Gastrocnemius medialis (tissue), 4 donors: ENCODE measurements at regions not wholly inside any gene's neighbourhood (a gene's known extent, or its start where the extent isn't known, plus 50 kb on each side); places are given as distances from the start of the nearest gene placed in this dataset.
"Not testable (repeated sequence)": the region's sequence is repeated elsewhere in the genome, so short reads cannot be mapped to it uniquely, and the experiment has no call there.

ENCODE experiments used
- ATAC-seq, 2 donors: fragments of 150-250 bp; one replicate each; pipeline ENCODE4 v1.9.1; 2016
- DNase-seq, 2 donors: peaks; one replicate each; pipeline ENCODE4 v3.0.0-alpha.2; 2019
- H3K27ac ChIP-seq, 4 donors: fragments of 200-600 bp; sonication (generic); 1 replicate in 1 of 4; 2 replicates in 3 of 4; pipeline ENCODE4 v1.5.1; 2016 to 2018; ENCODE audit warnings: mild to moderate bottlenecking in 2 of 4, moderate library complexity in 1 of 4
- H3K27me3 ChIP-seq, 3 donors: fragments of 200-600 bp; sonication (generic) in 2 of 3; 1 replicate in 1 of 3; 2 replicates in 2 of 3; pipeline versions ENCODE4 v1.5.1 to v1.6.0; 2016 to 2019; ENCODE audit warnings: mild to moderate bottlenecking in 1 of 3, moderate library complexity in 1 of 3
- H3K36me3 ChIP-seq, 2 donors: fragments of 200-600 bp; sonication (generic) in 1 of 2; one replicate each; pipeline ENCODE4 v1.5.1; 2017 to 2018
- H3K4me1 ChIP-seq, 2 donors: fragments of 200-600 bp; sonication (generic) in 1 of 2; one replicate each; pipeline ENCODE4 v1.5.1; 2016 to 2017; ENCODE audit warnings: mild to moderate bottlenecking in 2 of 2
- H3K4me3 ChIP-seq, 4 donors: fragments of 200-600 bp; sonication (generic) in 3 of 4; 1 replicate in 1 of 4; 2 replicates in 3 of 4; pipeline ENCODE4 v1.5.1; 2016 to 2019; ENCODE audit warnings: mild to moderate bottlenecking in 2 of 4
- H3K9me3 ChIP-seq, 3 donors: fragments of 200-600 bp; sonication (generic) in 2 of 3; 1 replicate in 1 of 3; 2 replicates in 2 of 3; pipeline ENCODE4 v1.5.1; 2016 to 2019
- CTCF ChIP-seq, 5 experiments: fragments of 450-650 bp in 3 of 5; fragments of 200-600 bp in 2 of 5; sonication (generic) in 2 of 5; IDR thresholded peaks in 4 of 5; conservative IDR thresholded peaks in 1 of 5; 1 replicate in 4 of 5; 2 replicates in 1 of 5; pipeline ENCODE4 v1.5.1; 2016 to 2019; ENCODE audit warnings: antibody characterized with exemption in 5 of 5, mild to moderate bottlenecking in 3 of 5, moderate library complexity in 3 of 5
- POLR2A ChIP-seq, 2 donors: fragments of 450-650 bp; IDR thresholded peaks; one replicate each; pipeline ENCODE4 v1.6.1; 2017; ENCODE audit warnings: antibody characterized with exemption in 2 of 2, mild to moderate bottlenecking in 2 of 2, moderate library complexity in 2 of 2
- in situ Hi-C, 4 donors: fragments of 200-750 bp; cut with MboI; loops; one replicate each; pipeline versions ENCODE4 v1.15.0 to v1.8.0; 2017; ENCODE audit warnings: low sequenced_read_pairs in 4 of 4
- intact Hi-C: fragments of 100-400 bp; cut with DNase I; formaldehyde crosslinking; loops from one replicate; pipeline ENCODE4 v1.15.1; 2023; ENCODE audit warnings: low total_unique reads

GRCh38 chr9:106019039-106019680 is 324.8 kb downstream of the TMEM38B start:
- Histone ChIP-seq H3K27me3 (no peaks in the 10 kb centered on the region), H3K9me3 (no peaks in the 10 kb centered on the region), H3K4me1 (no peaks in the 10 kb centered on the region), H3K4me3 (no peak overlapping the region), H3K36me3 (no peaks in the 10 kb centered on the region), H3K27ac (no peak overlapping the region)
- TF ChIP-seq CTCF (IDR thresholded peaks at IDR 0.05 in 4 of 5, conservative IDR thresholded peaks at IDR 0.05 in 1 of 5) (no peak), POLR2A (IDR thresholded peaks at IDR 0.05) (no peak)
- ATAC-seq (no peak), DNase-seq (no peak)
- intact Hi-C loops (no loop called here), in situ Hi-C loops (no loop called here)

DNA sequence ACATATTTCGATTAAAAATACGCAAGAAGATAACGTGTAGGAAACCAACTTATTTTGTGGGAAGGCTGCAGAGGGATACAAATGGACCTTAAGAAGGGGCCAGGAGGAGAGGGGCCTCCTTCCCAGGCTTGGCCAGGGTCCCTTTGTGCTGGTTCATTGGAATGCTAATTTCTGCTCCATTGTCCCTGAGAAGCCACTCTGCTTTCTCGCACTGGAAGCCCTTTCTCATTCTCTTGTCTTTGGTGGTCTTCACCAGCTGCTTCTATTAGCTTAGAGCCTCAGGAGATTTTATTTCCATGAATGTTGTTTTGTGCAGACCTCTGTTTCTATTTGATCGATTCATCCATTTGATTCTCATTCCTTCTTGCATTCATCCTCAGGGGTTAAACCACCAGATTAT is 325.4 kb downstream of the TMEM38B start:
- in situ Hi-C loops = no loop called here
- no peak for DNase-seq
- TF ChIP-seq POLR2A (IDR thresholded peaks at IDR 0.05) (no peak), CTCF (IDR thresholded peaks at IDR 0.05 in 4 of 5, conservative IDR thresholded peaks at IDR 0.05 in 1 of 5) (no peak)
- no peak for ATAC-seq
- Histone ChIP-seq H3K9me3 (no peaks in the 10 kb centered on the region), H3K27ac (no peak overlapping the region), H3K36me3 (no peaks in the 10 kb centered on the region), H3K4me1 (no peaks in the 10 kb centered on the region), H3K27me3 (no peaks in the 10 kb centered on the region), H3K4me3 (no peak overlapping the region)
- intact Hi-C loops = no loop called here

DNA sequence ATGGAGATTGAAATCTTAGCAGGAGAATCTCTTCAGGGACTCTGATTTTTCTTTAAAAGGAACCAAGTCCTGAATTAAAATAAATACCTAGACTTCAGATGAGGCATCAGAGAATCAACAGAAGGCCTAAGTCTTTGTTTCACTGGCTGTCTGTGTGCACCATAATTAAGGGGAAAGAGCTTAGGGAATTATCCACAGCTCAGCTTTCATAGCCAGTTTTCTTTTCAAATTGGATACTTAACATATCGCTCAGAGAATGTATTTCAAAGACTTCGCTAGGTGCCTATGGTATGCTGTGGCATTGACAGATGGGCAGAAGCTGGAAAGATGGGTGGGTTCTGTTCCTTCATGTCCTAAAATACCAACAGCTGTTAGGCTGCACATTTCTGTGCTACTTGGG is 325.8 kb downstream of the TMEM38B start:
- Histone ChIP-seq H3K27me3 (no peaks in the 10 kb centered on the region), H3K27ac (no peak overlapping the region), H3K36me3 (no peaks in the 10 kb centered on the region), H3K9me3 (no peaks in the 10 kb centered on the region), H3K4me3 (no peak overlapping the region), H3K4me1 (no peaks in the 10 kb centered on the region)
- intact Hi-C loops = no loop called here
- no peak for DNase-seq
- ATAC-seq = no peak
- in situ Hi-C loops = no loop called here
- TF ChIP-seq POLR2A (IDR thresholded peaks at IDR 0.05) (no peak), CTCF (IDR thresholded peaks at IDR 0.05 in 4 of 5, conservative IDR thresholded peaks at IDR 0.05 in 1 of 5) (no peak)

- Histone ChIP-seq H3K4me1 (peaks cover 0 to 4% of the 10 kb centered on the region in 2 donors), H3K4me3 (no peak overlapping the region), H3K27me3 (no peaks in the 10 kb centered on the region), H3K27ac (no peak overlapping the region), H3K9me3 (no peaks in the 10 kb centered on the region), H3K36me3 (no peaks in the 10 kb centered on the region)
- DNase-seq = no peak
- no peak for TF ChIP-seq CTCF (IDR thresholded peaks at IDR 0.05 in 4 of 5, conservative IDR thresholded peaks at IDR 0.05 in 1 of 5)
- TF ChIP-seq POLR2A (IDR thresholded peaks at IDR 0.05) = no peak
- intact Hi-C loops (no loop called here), in situ Hi-C loops (no loop called here)
- ATAC-seq = no peak
These were observed 329.1 kb downstream of the TMEM38B start for GRCh38 chr9:106023455-106023854.

- in situ Hi-C loops = no loop called here
- H3K9me3 ChIP-seq = no peaks in the 10 kb centered on the region
- H3K27me3 ChIP-seq = no peaks in the 10 kb centered on the region
- peaks cover 0 to 4% of the 10 kb centered on the region in 2 donors for H3K4me1 ChIP-seq
- DNase-seq = no peak
- ATAC-seq = peak in 1 of 2 donors; percentile 56
- no peak overlapping the region for H3K27ac ChIP-seq
- H3K4me3 ChIP-seq = no peak overlapping the region
- H3K36me3 ChIP-seq = no peaks in the 10 kb centered on the region
- intact Hi-C loops = no loop called here
- TF ChIP-seq CTCF (IDR thresholded peaks at IDR 0.05 in 4 of 5, conservative IDR thresholded peaks at IDR 0.05 in 1 of 5) = no peak
- no peak for TF ChIP-seq POLR2A (IDR thresholded peaks at IDR 0.05)
These were observed 331.1 kb downstream of the TMEM38B start for GRCh38 chr9:106025453-106025852.

DNA sequence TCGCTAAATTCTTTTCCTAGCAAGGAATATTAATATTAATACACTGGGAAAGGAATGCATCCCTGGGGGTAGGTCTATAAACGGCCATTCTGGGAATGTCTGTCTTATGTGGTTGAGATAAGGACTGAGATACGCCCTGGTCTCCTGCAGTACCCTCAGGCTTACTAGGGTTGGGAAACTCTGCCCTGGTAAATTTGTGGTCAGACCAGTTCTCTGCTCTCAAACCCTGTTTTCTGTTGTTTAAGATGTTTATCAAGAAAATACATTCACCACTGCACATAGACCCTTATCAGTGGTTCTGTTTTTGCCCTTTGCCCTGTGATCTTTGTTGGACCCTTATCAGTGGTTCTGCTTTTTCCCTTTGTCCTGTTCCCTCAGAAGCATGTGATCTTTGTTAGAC is 335.8 kb downstream of the TMEM38B start:
- H3K27me3 ChIP-seq, H3K27ac ChIP-seq, H3K36me3 ChIP-seq, H3K9me3 ChIP-seq, in situ Hi-C loops, H3K4me1 ChIP-seq, DNase-seq, H3K4me3 ChIP-seq, ATAC-seq, intact Hi-C loops: not testable (repeated sequence)
